Endothelial cell of umbilical vein (primary cell): ENCODE measurements at regions not wholly inside any gene's neighbourhood (a gene's known extent, or its start where the extent isn't known, plus 50 kb on each side); places are given as distances from the start of the nearest gene placed in this dataset.

Experiments
- BruUV-seq: library from RNA; stranded (reverse); fragments of 400-500 nt; replicated peaks from 2 replicates; lab custom pipeline; 2021; lab: Mats Ljungman, UMichigan
- CTCF ChIA-PET: fragments of 300-600, 350-600 bp; sonication (Branson Sonifier 250); formaldehyde crosslinking; loops from one replicate; lab custom pipeline; 2021; ENCODE audit warnings: antibody characterized with exemption, inconsistent platforms; lab: Charles Lee
- POLR2A ChIA-PET: fragments of 300-600, 350-600 bp; sonication (Branson Sonifier 250); formaldehyde crosslinking; loops from one replicate; lab custom pipeline; 2021; ENCODE audit warnings: antibody characterized with exemption, inconsistent platforms; lab: Charles Lee
- DNase-seq: peaks from one replicate; pipeline ENCODE4 v3.0.0-alpha.2; 2011; ENCODE audit warnings: low read depth, low spot score
- FAIRE-seq: peaks from 2 replicates; lab custom pipeline; 2011; peaks lifted over from hg19 to GRCh38; lab: Jason Lieb, UNC
- H2AFZ ChIP-seq: 2 replicates; pipeline ENCODE4 v1.6.0; 2012; ENCODE audit warnings: low read depth, low read length, control low read depth, inconsistent platforms
- H3K27ac ChIP-seq: 2 replicates; pipeline ENCODE4 v1.5.1; 2011; ENCODE audit warnings: low read depth, mild to moderate bottlenecking, control low read depth, low read length, moderate library complexity; ENCODE audit not compliant: insufficient read depth
- H3K27me3 ChIP-seq, 2 experiments: 2 replicates each; pipeline versions ENCODE4 v1.6.0 to v1.6.1; 2011; ENCODE audit warnings: low read length in 2 of 2, mixed read lengths in 1 of 2; ENCODE audit not compliant: control insufficient read depth in 2 of 2, insufficient read depth in 2 of 2
- H3K36me3 ChIP-seq, 2 experiments: 2 replicates in 1 of 2; 3 replicates in 1 of 2; pipeline ENCODE4 v1.5.1; 2011; ENCODE audit warnings: low read length in 2 of 2, mild to moderate bottlenecking in 1 of 2, moderate library complexity in 1 of 2; ENCODE audit not compliant: control insufficient read depth in 2 of 2, insufficient read depth in 2 of 2; ENCODE audit errors: extremely low read depth in 1 of 2
- H3K4me1 ChIP-seq: 3 replicates; pipeline ENCODE4 v1.5.1; 2011; ENCODE audit warnings: mild to moderate bottlenecking, low read length; ENCODE audit not compliant: control insufficient read depth, insufficient read depth; ENCODE audit errors: extremely low read depth
- H3K4me2 ChIP-seq: 2 replicates; pipeline ENCODE4 v1.6.1; 2011; ENCODE audit warnings: low read length, control low read depth, mixed read lengths; ENCODE audit not compliant: insufficient read depth
- H3K4me3 ChIP-seq, 3 experiments: fragments of 200-600 bp in 1 of 3; sonication (generic), shearing (Covaris generic) in 1 of 3; replicated peaks in 1 of 3; 2 replicates each; pipeline ENCODE4 v1.5.1; 2011 to 2016; ENCODE audit warnings: control low read depth in 3 of 3, low read length in 3 of 3, mild to moderate bottlenecking in 2 of 3, inconsistent platforms in 1 of 3, low read depth in 1 of 3, moderate library complexity in 1 of 3; ENCODE audit not compliant: insufficient read depth in 1 of 3
- H3K79me2 ChIP-seq: 2 replicates; pipeline ENCODE4 v1.6.0; 2012; ENCODE audit warnings: low read length, inconsistent platforms; ENCODE audit not compliant: control insufficient read depth, insufficient read depth
- H3K9ac ChIP-seq: replicated peaks from 2 replicates; pipeline ENCODE3; 2011; ENCODE audit warnings: low read length, control low read depth; ENCODE audit not compliant: insufficient read depth; ENCODE audit errors: extremely low read depth
- H3K9me1 ChIP-seq: replicated peaks from 3 replicates; pipeline ENCODE4 v1.6.0; 2011; ENCODE audit warnings: mild to moderate bottlenecking, low read length; ENCODE audit not compliant: control insufficient read depth, insufficient read depth; ENCODE audit errors: extremely low read depth
- H3K9me3 ChIP-seq: replicated peaks from 2 replicates; pipeline ENCODE4 v1.5.1; 2012; ENCODE audit warnings: low read length, inconsistent platforms; ENCODE audit not compliant: control insufficient read depth, insufficient read depth
- H4K20me1 ChIP-seq: replicated peaks from 2 replicates; pipeline ENCODE3; 2011; ENCODE audit warnings: mild to moderate bottlenecking, low read length; ENCODE audit not compliant: control insufficient read depth, insufficient read depth; ENCODE audit errors: extremely low read depth
- CTCF ChIP-seq, 2 donors: IDR thresholded peaks; 1 replicate in 1 of 2; 2 replicates in 1 of 2; pipeline ENCODE4 v1.5.1; 2011; ENCODE audit warnings: low read length in 2 of 2, mild to moderate bottlenecking in 2 of 2, moderate library complexity in 2 of 2, control low read depth in 1 of 2, inconsistent platforms in 1 of 2, low read depth in 1 of 2; ENCODE audit not compliant: insufficient read depth in 1 of 2; ENCODE audit errors: extremely low read depth in 1 of 2
- EZH2 ChIP-seq: IDR thresholded peaks from 2 replicates; pipeline ENCODE4 v1.6.1; 2012; ENCODE audit warnings: borderline replicate concordance, low read depth, mild to moderate bottlenecking, moderate library complexity, low read length, inconsistent platforms; ENCODE audit not compliant: severe bottlenecking
- FOS ChIP-seq: IDR thresholded peaks from 2 replicates; pipeline ENCODE4 v1.6.1; 2011; ENCODE audit warnings: mild to moderate bottlenecking, low read length, moderate library complexity, borderline replicate concordance; ENCODE audit not compliant: insufficient read depth
- GATA2 ChIP-seq: IDR thresholded peaks from 2 replicates; pipeline ENCODE4 v1.7.0; 2011; ENCODE audit warnings: low read depth, mild to moderate bottlenecking, moderate library complexity, mixed read lengths, low read length; ENCODE audit not compliant: insufficient read length, insufficient read depth
- JUN ChIP-seq: IDR thresholded peaks from 2 replicates; pipeline ENCODE4 v1.6.1; 2011; ENCODE audit warnings: borderline replicate concordance, low read depth; ENCODE audit not compliant: insufficient read length, insufficient read depth
- MYC ChIP-seq: IDR thresholded peaks from one replicate; pipeline ENCODE4 v1.6.1; 2011; ENCODE audit warnings: mild to moderate bottlenecking, low read depth, low read length
- POLR2A ChIP-seq: IDR thresholded peaks from 2 replicates; pipeline ENCODE4 v1.6.1; 2012; ENCODE audit warnings: low read depth, mild to moderate bottlenecking, control low read depth, low read length
- POLR2AphosphoS5 ChIP-seq: IDR thresholded peaks from 2 replicates; pipeline ENCODE4 v1.6.1; 2012; ENCODE audit warnings: low read depth, mild to moderate bottlenecking, control low read depth, low read length, moderate library complexity; ENCODE audit not compliant: insufficient read depth
- dilution Hi-C: fragments of 300-500 bp; cut with MboI; formaldehyde crosslinking; loops from one replicate; pipeline ENCODE4 v1.15.0; 2019; ENCODE audit warnings: low sequenced_read_pairs; ENCODE audit not compliant: extremely low pct_ligation_motif_present
- intact Hi-C: fragments of 100-400 bp; cut with micrococcal nuclease; formaldehyde crosslinking; loops from one replicate; pipeline ENCODE4 v1.10.0; 2022
- TF ChIP-seq, protein P1 (sequence below): IDR thresholded peaks from 2 replicates; pipeline ENCODE4 v1.6.1; 2011; ENCODE audit not compliant: insufficient read depth, insufficient read length

- H3K36me3 ChIP-seq, result no peaks in the 10 kb centered on the region
- H3K9ac ChIP-seq, result no peak overlapping the region
- ChIA-PET CTCF (no interaction called here), POLR2A (no interaction called here)
- FAIRE-seq (no peak), DNase-seq (no peak)
- H3K9me1 ChIP-seq, result no peaks in the 10 kb centered on the region
- no peaks in the 10 kb centered on the region for H4K20me1 ChIP-seq
- H3K27me3 ChIP-seq, result no peaks in the 10 kb centered on the region
- TF ChIP-seq CTCF (IDR thresholded peaks at IDR 0.05; ENCODE audit: extremely low read depth in 1 of 2, insufficient read depth in 1 of 2, low read depth in 1 of 2, low read length in 2 of 2) (no peak), JUN (no peak), POLR2A (no peak), EZH2 (no peak), MYC (no peak), POLR2AphosphoS5 (no peak), GATA2 (no peak), FOS (no peak)
- TF ChIP-seq, protein P1, sequence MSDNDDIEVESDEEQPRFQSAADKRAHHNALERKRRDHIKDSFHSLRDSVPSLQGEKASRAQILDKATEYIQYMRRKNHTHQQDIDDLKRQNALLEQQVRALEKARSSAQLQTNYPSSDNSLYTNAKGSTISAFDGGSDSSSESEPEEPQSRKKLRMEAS, result no peak
- intact Hi-C loops, result no loop called here
- H3K9me3 ChIP-seq, result peaks cover 2% of the 10 kb centered on the region
- no peaks in the 10 kb centered on the region for H3K79me2 ChIP-seq
- no peaks in the 10 kb centered on the region for H3K4me1 ChIP-seq
- dilution Hi-C loops, result no loop called here
- H2AFZ ChIP-seq, result no peak overlapping the region
- no TSS peak for BruUV-seq
- no peak overlapping the region for H3K27ac ChIP-seq
- H3K4me3 ChIP-seq, result no peak overlapping the region
- H3K4me2 ChIP-seq, result no peak overlapping the region
Observed at GRCh38 chr7:49520951-49521350, 252.5 kb upstream of the VWC2 start.
